GM12891 (cell line): ENCODE measurements at regions not wholly inside any gene's neighbourhood (a gene's known extent, or its start where the extent isn't known, plus 50 kb on each side); places are given as distances from the start of the nearest gene placed in this dataset.

Experiments
- PAX5 ChIP-seq: IDR thresholded peaks from 2 replicates; pipeline ENCODE4 v1.6.1; 2011; ENCODE audit warnings: low read length, moderate library complexity, mild to moderate bottlenecking; ENCODE audit not compliant: insufficient read depth, severe bottlenecking
- POLR2A ChIP-seq: IDR thresholded peaks from 2 replicates; pipeline ENCODE4 v1.6.1; 2011; ENCODE audit warnings: low read depth, low read length, control low read depth
- POLR2AphosphoS5 ChIP-seq: IDR thresholded peaks from 2 replicates; pipeline ENCODE4 v1.6.1; 2011; ENCODE audit warnings: low read depth, low read length, control low read depth
- POU2F2 ChIP-seq: IDR thresholded peaks from 2 replicates; pipeline ENCODE4 v1.6.1; 2011; ENCODE audit warnings: low read depth, mild to moderate bottlenecking, control low read depth, low read length, moderate library complexity
- TAF1 ChIP-seq: IDR thresholded peaks from 2 replicates; pipeline ENCODE4 v1.6.1; 2011; ENCODE audit warnings: low read depth, low read length, control low read depth

GRCh38 chr5:15326932-15327331 lies 173.0 kb upstream of the FBXL7 start:
- TF ChIP-seq POLR2AphosphoS5 (no peak), POU2F2 (no peak), POLR2A (no peak), TAF1 (no peak), PAX5 (no peak)
